ENCODE measurements at regions not wholly inside any gene's neighbourhood (a gene's known extent, or its start where the extent isn't known, plus 50 kb on each side); places are given as distances from the start of the nearest gene placed in this dataset.

DNA sequence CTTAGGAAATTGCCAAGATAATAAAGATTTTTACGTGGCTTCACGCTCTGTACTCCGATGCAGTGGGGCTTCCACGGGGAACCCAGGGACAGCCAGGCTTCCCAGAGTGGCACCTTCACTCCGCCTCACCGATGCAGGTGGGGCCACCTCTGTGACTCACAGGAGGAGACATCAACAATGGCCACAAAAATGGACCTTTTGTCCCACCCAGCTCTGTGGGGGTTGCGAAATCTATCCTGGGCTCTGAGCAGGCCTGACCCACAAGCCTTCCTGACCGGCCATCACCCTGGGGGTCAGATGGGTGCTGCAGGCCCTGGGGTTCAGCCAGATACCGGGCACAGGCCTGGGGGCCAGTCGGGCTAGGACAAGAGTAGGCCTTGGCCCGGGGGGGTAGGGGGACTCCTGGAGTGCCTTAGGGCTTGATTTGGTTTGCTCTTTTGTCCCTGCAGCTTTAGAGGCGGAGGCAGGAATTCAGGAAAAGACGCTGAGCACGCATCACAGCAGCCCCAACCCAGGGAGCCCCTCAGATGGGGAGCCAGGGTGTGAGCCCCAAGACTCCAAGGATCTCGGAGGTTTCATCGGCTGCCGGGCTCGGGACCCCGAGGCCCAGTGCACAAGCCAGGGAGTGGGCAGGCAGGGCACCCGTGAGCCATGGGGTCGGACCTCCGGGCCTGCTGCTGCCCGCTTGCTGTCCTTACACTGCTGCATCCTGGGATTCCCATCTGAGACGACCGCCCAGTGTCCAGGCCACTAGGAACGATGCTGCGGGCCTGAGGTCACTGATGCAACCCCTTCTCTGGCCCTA, 136.5 kb upstream of the NKX1-1 start:
- 78 to 88% (median 84%) methylated on average over 22 to 27 of the region's 27 CpGs for WGBS, 5 donors
- intact Hi-C loops (cut with DNase I; ENCODE audit: low total_unique reads) = no loop called here
- Histone ChIP-seq H3K27ac (no peak overlapping the region), H3K4me1 (peaks cover 0 to 7% (median 5%) of the 10 kb centered on the region in 4 donors), H3K4me3 (no peak overlapping the region), H3K9me3 (no peaks in the 10 kb centered on the region), H3K27me3 (peaks cover 0 to 55% (median 0%) of the 10 kb centered on the region in 3 donors), H3K36me3 (no peaks in the 10 kb centered on the region)
- no peak for DNase-seq
- TF ChIP-seq POLR2A (IDR thresholded peaks at IDR 0.05) (no peak), EP300 (IDR thresholded peaks at IDR 0.05) (no peak), POLR2AphosphoS5 (IDR thresholded peaks at IDR 0.05) (no peak)
- TF ChIP-seq, protein P1, sequence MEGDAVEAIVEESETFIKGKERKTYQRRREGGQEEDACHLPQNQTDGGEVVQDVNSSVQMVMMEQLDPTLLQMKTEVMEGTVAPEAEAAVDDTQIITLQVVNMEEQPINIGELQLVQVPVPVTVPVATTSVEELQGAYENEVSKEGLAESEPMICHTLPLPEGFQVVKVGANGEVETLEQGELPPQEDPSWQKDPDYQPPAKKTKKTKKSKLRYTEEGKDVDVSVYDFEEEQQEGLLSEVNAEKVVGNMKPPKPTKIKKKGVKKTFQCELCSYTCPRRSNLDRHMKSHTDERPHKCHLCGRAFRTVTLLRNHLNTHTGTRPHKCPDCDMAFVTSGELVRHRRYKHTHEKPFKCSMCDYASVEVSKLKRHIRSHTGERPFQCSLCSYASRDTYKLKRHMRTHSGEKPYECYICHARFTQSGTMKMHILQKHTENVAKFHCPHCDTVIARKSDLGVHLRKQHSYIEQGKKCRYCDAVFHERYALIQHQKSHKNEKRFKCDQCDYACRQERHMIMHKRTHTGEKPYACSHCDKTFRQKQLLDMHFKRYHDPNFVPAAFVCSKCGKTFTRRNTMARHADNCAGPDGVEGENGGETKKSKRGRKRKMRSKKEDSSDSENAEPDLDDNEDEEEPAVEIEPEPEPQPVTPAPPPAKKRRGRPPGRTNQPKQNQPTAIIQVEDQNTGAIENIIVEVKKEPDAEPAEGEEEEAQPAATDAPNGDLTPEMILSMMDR (IDR thresholded peaks at IDR 0.05) = no peak

GRCh38 chr4:1542226-1542490, 135.9 kb upstream of the NKX1-1 start:
- Histone ChIP-seq H3K36me3 (no peaks in the 10 kb centered on the region), H3K4me1 (peaks cover 0 to 7% (median 5%) of the 10 kb centered on the region in 4 donors), H3K4me3 (no peak overlapping the region), H3K27me3 (peaks cover 0 to 59% (median 0%) of the 10 kb centered on the region in 3 donors), H3K27ac (no peak overlapping the region), H3K9me3 (no peaks in the 10 kb centered on the region)
- WGBS, 5 donors = 67 to 94% (median 84%) methylated on average over 3 to 10 of the region's 10 CpGs
- intact Hi-C loops (cut with DNase I; ENCODE audit: low total_unique reads) = no loop called here
- no peak for DNase-seq
- no peak for TF ChIP-seq POLR2A (IDR thresholded peaks at IDR 0.05)
- no peak for TF ChIP-seq EP300 (IDR thresholded peaks at IDR 0.05)

DNA sequence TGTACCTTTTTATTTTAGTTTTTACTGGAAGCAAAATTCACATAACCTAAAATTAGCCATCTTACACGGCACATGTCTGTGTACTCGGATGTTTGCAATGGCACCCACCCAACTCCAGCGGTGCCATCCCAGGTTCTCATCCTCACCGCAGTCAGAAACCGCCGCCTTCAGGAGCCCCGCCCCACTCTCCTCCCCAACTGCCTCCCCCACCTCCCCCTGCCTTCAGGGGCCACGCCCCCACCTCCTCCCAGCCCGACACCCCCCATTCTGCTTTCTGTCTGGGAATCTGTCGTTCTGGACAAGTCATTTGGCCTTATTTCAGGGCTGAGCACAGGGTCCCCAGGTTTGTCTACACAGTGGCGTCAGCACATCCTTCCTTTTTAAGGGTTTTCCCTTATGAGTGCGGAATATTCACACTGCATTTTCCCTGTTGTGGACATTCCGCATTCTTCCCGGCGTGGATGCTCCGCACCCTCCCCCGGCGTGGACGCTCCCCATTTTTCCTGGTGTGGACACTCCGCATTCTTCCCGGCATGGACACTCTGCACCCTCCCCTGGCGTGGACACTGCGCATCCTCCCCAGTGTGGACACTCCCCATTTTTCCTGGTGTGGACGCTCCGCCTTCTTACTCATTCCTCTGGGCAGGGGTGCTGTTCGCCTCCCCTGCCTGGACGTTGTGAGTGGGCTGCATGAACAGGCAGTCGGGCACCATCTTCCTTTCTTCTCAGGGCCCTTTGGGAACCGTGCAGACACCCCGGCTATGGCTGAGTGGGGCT, 135.4 kb upstream of the NKX1-1 start:
- peaks cover 0 to 64% (median 0%) of the 10 kb centered on the region in 3 donors for H3K27me3 ChIP-seq
- 71 to 82% (median 78%) methylated on average over 30 of the region's 30 CpGs for WGBS, 5 donors
- intact Hi-C loops (cut with DNase I; ENCODE audit: low total_unique reads) = no loop called here
- peaks cover 0 to 7% (median 5%) of the 10 kb centered on the region in 4 donors for H3K4me1 ChIP-seq
- no peak overlapping the region for H3K27ac ChIP-seq
- no peaks in the 10 kb centered on the region for H3K9me3 ChIP-seq
- no peak overlapping the region for H3K4me3 ChIP-seq
- H3K36me3 ChIP-seq = no peaks in the 10 kb centered on the region
- TF ChIP-seq POLR2A (IDR thresholded peaks at IDR 0.05) (no peak), POLR2AphosphoS5 (IDR thresholded peaks at IDR 0.05) (no peak), EP300 (IDR thresholded peaks at IDR 0.05) (no peak)
- TF ChIP-seq, protein P1 (IDR thresholded peaks at IDR 0.05) = no peak
- no peak for DNase-seq

DNA sequence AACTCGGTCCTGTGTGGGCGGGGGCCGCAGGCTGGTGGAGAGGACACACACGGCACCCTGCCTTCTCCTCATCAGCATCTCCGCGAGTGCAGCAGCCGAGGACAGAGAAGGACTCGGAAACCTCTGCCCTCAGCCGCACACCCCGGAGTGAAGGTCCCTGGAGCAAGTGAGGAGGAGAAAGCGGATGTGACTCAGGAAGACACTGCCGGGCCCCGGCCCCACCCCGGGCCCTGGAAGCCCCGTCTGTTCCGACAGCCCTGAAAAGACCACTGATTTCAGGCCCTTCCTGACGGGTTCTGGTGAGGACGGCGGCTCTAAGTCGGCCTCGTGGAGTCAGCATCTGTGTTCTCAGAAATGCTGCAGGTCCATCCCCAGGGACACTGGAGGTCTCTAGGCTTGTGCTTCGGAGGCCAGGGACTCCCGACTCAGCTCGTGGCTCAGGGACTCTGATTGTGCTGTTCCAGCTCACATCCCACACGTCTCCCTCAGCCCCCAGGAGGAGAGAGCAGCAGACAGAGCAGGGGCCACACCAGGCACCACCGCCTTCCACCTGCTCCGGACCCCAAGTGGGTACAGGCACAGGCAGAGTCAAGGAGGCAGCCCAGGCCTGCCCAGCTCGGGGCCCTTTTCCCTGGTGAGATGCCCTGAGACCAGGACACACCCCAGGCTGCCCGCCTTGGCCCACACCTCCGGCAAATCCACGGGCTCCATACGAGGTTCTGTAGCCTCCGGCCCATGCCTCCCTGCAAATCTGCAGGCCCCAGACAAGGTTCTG, 134.5 kb upstream of the NKX1-1 start:
- Histone ChIP-seq H3K4me1 (peaks cover 0 to 7% (median 5%) of the 10 kb centered on the region in 4 donors), H3K9me3 (no peaks in the 10 kb centered on the region), H3K27me3 (peaks cover 0 to 72% (median 0%) of the 10 kb centered on the region in 3 donors), H3K4me3 (no peak overlapping the region), H3K36me3 (no peaks in the 10 kb centered on the region), H3K27ac (no peak overlapping the region)
- TF ChIP-seq POLR2AphosphoS5 (IDR thresholded peaks at IDR 0.05) (no peak), EP300 (IDR thresholded peaks at IDR 0.05) (no peak), POLR2A (IDR thresholded peaks at IDR 0.05) (no peak)
- TF ChIP-seq, protein P1 (IDR thresholded peaks at IDR 0.05) = no peak
- 70 to 86% (median 77%) methylated on average over 28 to 33 of the region's 33 CpGs for WGBS, 5 donors
- intact Hi-C loops (cut with DNase I; ENCODE audit: low total_unique reads) = no loop called here
- no peak for DNase-seq

All from stomach (tissue), 8 donors.